HCT116 (cell line): ENCODE measurements at regions not wholly inside any gene's neighbourhood (a gene's known extent, or its start where the extent isn't known, plus 50 kb on each side); places are given as distances from the start of the nearest gene placed in this dataset.

Experiments
- ATAC-seq: fragments of 200-7000 bp; cut with Tn5 transposase; 2 replicates; pipeline ENCODE4 v1.9.1; 2020; ENCODE audit warnings: mild to moderate bottlenecking, moderate library complexity
- BruUV-seq: library from RNA; stranded (reverse); fragments of 400-500 nt; replicated peaks from 2 replicates; lab custom pipeline; 2021; lab: Mats Ljungman, UMichigan
- CTCF ChIA-PET: fragments of 300-600 bp; sonication (Branson Sonifier 250); formaldehyde crosslinking; loops from one replicate; lab custom pipeline; 2021; ENCODE audit warnings: antibody characterized with exemption; lab: Charles Lee
- POLR2A ChIA-PET: fragments of 300-600, 350-600 bp; sonication (Branson Sonifier 250); formaldehyde crosslinking; loops from one replicate; lab custom pipeline; 2021; ENCODE audit warnings: antibody characterized with exemption; lab: Charles Lee
- RAD21 ChIA-PET, 2 experiments: fragments of 300-600 bp; sonication (Branson Sonifier 250); formaldehyde crosslinking; loops; one replicate each; lab custom pipeline; 2023; ENCODE audit warnings: low total read pairs in 2 of 2; ENCODE audit not compliant: uncharacterized antibody in 2 of 2, unreplicated experiment in 2 of 2, low non-redundant PET in 1 of 2; lab: Charles Lee
- DNase-seq: peaks from one replicate; pipeline ENCODE4 v3.0.0-alpha.2; 2010; ENCODE audit warnings: low read depth, low spot score
- H2AFZ ChIP-seq: fragments of 200-600 bp; shearing (Covaris generic), sonication (generic); 2 replicates; pipeline ENCODE4 v1.6.1; 2017; ENCODE audit warnings: low read depth, mixed run types, mixed read lengths, antibody characterized with exemption, low read length; ENCODE audit not compliant: poor library complexity, severe bottlenecking
- H3K27ac ChIP-seq: 2 replicates; pipeline ENCODE4 v1.5.1; 2012; ENCODE audit warnings: low read depth, low read length
- H3K27me3 ChIP-seq: fragments of 200-600 bp; sonication (generic); 2 replicates; pipeline ENCODE4 v1.6.1; 2016; ENCODE audit warnings: mixed run types, low read length, mixed read lengths; ENCODE audit not compliant: insufficient read depth
- H3K36me3 ChIP-seq, 2 experiments: fragments of 200-500 bp in 1 of 2; fragments of 200-600 bp in 1 of 2; sonication (Bioruptor generic) in 1 of 2; sonication (generic) in 1 of 2; 2 replicates each; pipeline versions ENCODE4 v1.5.1 to v1.6.1; 2014 to 2016; ENCODE audit warnings: low read length in 2 of 2, inconsistent platforms in 1 of 2, mixed read lengths in 1 of 2, mixed run types in 1 of 2; ENCODE audit not compliant: insufficient read depth in 2 of 2, control insufficient read depth in 1 of 2
- H3K4me1 ChIP-seq, 2 experiments: fragments of 200-600 bp in 1 of 2; sonication (generic) in 1 of 2; 2 replicates each; pipeline versions ENCODE4 v1.5.1 to v1.6.1; 2012 to 2017; ENCODE audit warnings: low read length in 2 of 2, inconsistent platforms in 1 of 2, mild to moderate bottlenecking in 1 of 2, mixed read lengths in 1 of 2, mixed run types in 1 of 2, moderate library complexity in 1 of 2; ENCODE audit not compliant: insufficient read depth in 2 of 2, control insufficient read depth in 1 of 2
- H3K4me2 ChIP-seq: fragments of 200-600 bp; sonication (generic); 2 replicates; pipeline ENCODE4 v1.6.1; 2017; ENCODE audit warnings: mixed run types, low read length, mixed read lengths
- H3K4me3 ChIP-seq, 2 experiments: fragments of 200-600 bp in 1 of 2; sonication (generic) in 1 of 2; replicated peaks in 1 of 2; 2 replicates each; pipeline ENCODE4 v1.5.1; 2011 to 2016; ENCODE audit warnings: low read length in 2 of 2, control low read depth in 1 of 2, low read depth in 1 of 2, mild to moderate bottlenecking in 1 of 2, mixed read lengths in 1 of 2, mixed run types in 1 of 2
- H3K79me2 ChIP-seq: fragments of 200-600 bp; sonication (generic); 2 replicates; pipeline ENCODE4 v1.6.1; 2017; ENCODE audit warnings: mild to moderate bottlenecking, mixed run types, low read length, moderate library complexity, mixed read lengths; ENCODE audit not compliant: insufficient read depth
- H3K9ac ChIP-seq: fragments of 200-600 bp; sonication (generic); 2 replicates; pipeline ENCODE4 v1.6.1; 2016; ENCODE audit warnings: low read length, mixed read lengths
- H3K9me2 ChIP-seq: fragments of 200-600 bp; sonication (generic), shearing (Covaris generic); 2 replicates; pipeline ENCODE4 v1.6.1; 2017; ENCODE audit warnings: mixed run types, mild to moderate bottlenecking, moderate library complexity; ENCODE audit not compliant: insufficient read depth
- H3K9me3 ChIP-seq, 2 experiments: fragments of 200-500 bp in 1 of 2; fragments of 200-600 bp in 1 of 2; sonication (Bioruptor generic) in 1 of 2; sonication (generic) in 1 of 2; 2 replicates each; pipeline ENCODE4 v1.6.1; 2014 to 2017; ENCODE audit warnings: low read length in 2 of 2, mixed read lengths in 2 of 2, inconsistent platforms in 1 of 2, low read depth in 1 of 2, mild to moderate bottlenecking in 1 of 2, mixed run types in 1 of 2, moderate library complexity in 1 of 2; ENCODE audit not compliant: control insufficient read depth in 1 of 2, insufficient read depth in 1 of 2
- H4K20me1 ChIP-seq: fragments of 200-600 bp; sonication (generic), shearing (Covaris generic); 2 replicates; pipeline ENCODE4 v1.6.1; 2017; ENCODE audit warnings: mixed run types, mild to moderate bottlenecking, moderate library complexity; ENCODE audit not compliant: insufficient read depth
- CEBPB ChIP-seq: IDR thresholded peaks from 2 replicates; pipeline ENCODE4 v1.6.1; 2012; ENCODE audit warnings: low read depth
- CTCF ChIP-seq, 3 experiments: fragments of 200-600 bp in 1 of 3; sonication (generic) in 1 of 3; IDR thresholded peaks in 2 of 3; conservative IDR thresholded peaks in 1 of 3; 2 replicates each; pipeline ENCODE4 v1.5.1; 2012 to 2017; ENCODE audit warnings: low read depth in 2 of 3, low read length in 2 of 3, antibody characterized with exemption in 1 of 3, borderline replicate concordance in 1 of 3, control low read depth in 1 of 3, mild to moderate bottlenecking in 1 of 3, mixed read lengths in 1 of 3, mixed run types in 1 of 3, moderate library complexity in 1 of 3; ENCODE audit not compliant: insufficient read depth in 1 of 3
- EZH2 ChIP-seq: fragments of 200-600 bp; sonication (generic); IDR thresholded peaks from 2 replicates; pipeline ENCODE4 v1.6.1; 2017; ENCODE audit warnings: antibody characterized with exemption, mixed run types
- EZH2phosphoT487 ChIP-seq: fragments of 200-600 bp; IDR thresholded peaks from 2 replicates; pipeline ENCODE4 v1.6.1; 2018; ENCODE audit warnings: antibody characterized with exemption, borderline replicate concordance
- FOSL1 ChIP-seq: IDR thresholded peaks from 2 replicates; pipeline ENCODE4 v1.6.1; 2012; ENCODE audit warnings: low read depth
- JUND ChIP-seq: IDR thresholded peaks from 2 replicates; pipeline ENCODE4 v1.6.1; 2012
- MAX ChIP-seq: IDR thresholded peaks from 2 replicates; pipeline ENCODE4 v1.6.1; 2012
- POLR2A ChIP-seq: IDR thresholded peaks from 2 replicates; pipeline ENCODE4 v1.7.0; 2011; ENCODE audit warnings: borderline replicate concordance; ENCODE audit not compliant: insufficient read depth, insufficient read length; ENCODE audit errors: extremely low read depth
- POLR2AphosphoS5 ChIP-seq: IDR thresholded peaks from 2 replicates; pipeline ENCODE4 v1.6.1; 2011; ENCODE audit warnings: mild to moderate bottlenecking, low read depth, low read length, moderate library complexity
- RAD21 ChIP-seq: IDR thresholded peaks from 2 replicates; pipeline ENCODE4 v1.6.1; 2012; ENCODE audit warnings: low read depth, mild to moderate bottlenecking
- REST ChIP-seq: IDR thresholded peaks from 2 replicates; pipeline ENCODE4 v1.6.1; 2012; ENCODE audit warnings: low read depth
- SIN3A ChIP-seq: IDR thresholded peaks from 2 replicates; pipeline ENCODE4 v1.6.1; 2012; ENCODE audit warnings: low read depth
- SP1 ChIP-seq: IDR thresholded peaks from 2 replicates; pipeline ENCODE4 v1.6.1; 2012; ENCODE audit warnings: low read depth
- SRF ChIP-seq: IDR thresholded peaks from 2 replicates; pipeline ENCODE4 v1.6.1; 2012; ENCODE audit warnings: low read depth
- TCF7L2 ChIP-seq: IDR thresholded peaks from 2 replicates; pipeline ENCODE4 v1.7.0; 2011; ENCODE audit warnings: borderline replicate concordance, inconsistent platforms; ENCODE audit not compliant: insufficient read depth, insufficient read length; ENCODE audit errors: extremely low read depth
- YY1 ChIP-seq: IDR thresholded peaks from 2 replicates; pipeline ENCODE4 v1.6.1; 2011; ENCODE audit warnings: low read length, low read depth, moderate library complexity, mild to moderate bottlenecking; ENCODE audit not compliant: insufficient replicate concordance; ENCODE audit errors: extremely low read depth
- ZFX ChIP-seq: fragments of 450-650 bp; IDR thresholded peaks from 2 replicates; pipeline ENCODE4 v1.6.1; 2017
- ZNF274 ChIP-seq: fragments of 200-500 bp; sonication (Bioruptor generic); IDR thresholded peaks from 2 replicates; pipeline ENCODE4 v1.6.1; 2014; ENCODE audit warnings: mild to moderate bottlenecking, low read depth, low read length, inconsistent platforms
- intact Hi-C: fragments of 100-400 bp; cut with micrococcal nuclease; formaldehyde crosslinking; loops from 2 replicates; pipeline ENCODE4 v1.10.0; 2022

- no peak overlapping the region for H3K4me2 ChIP-seq
- POLR2A ChIA-PET: no interaction called here
Observed at GRCh38 chr9:80518441-80518840, 946.7 kb downstream of the TLE4 start.

More at GRCh38 chr9:80518441-80518840, 946.7 kb downstream of the TLE4 start:
- H3K4me1 ChIP-seq: no peaks in the 10 kb centered on the region
- no peak overlapping the region for H3K9ac ChIP-seq
- RAD21 ChIA-PET: no interaction called here
- TF ChIP-seq ZFX (no peak), SP1 (no peak), TCF7L2 (no peak), MAX (no peak), POLR2AphosphoS5 (no peak), CTCF (IDR thresholded peaks at IDR 0.05 in 2 of 3, conservative IDR thresholded peaks at IDR 0.05 in 1 of 3; ENCODE audit: borderline replicate concordance in 1 of 3, insufficient read depth in 1 of 3, low read depth in 2 of 3, low read length in 2 of 3) (no peak), EZH2phosphoT487 (no peak), YY1 (no peak), EZH2 (no peak), REST (no peak), SIN3A (no peak), ZNF274 (no peak), FOSL1 (no peak), RAD21 (no peak), POLR2A (no peak), CEBPB (no peak), JUND (no peak), SRF (no peak)
- TF ChIP-seq, all 23 proteins: peak for 0
- Histone ChIP-seq H3K27me3 (no peaks in the 10 kb centered on the region), H3K36me3 (no peaks in the 10 kb centered on the region), H3K27ac (no peak overlapping the region), H3K79me2 (no peaks in the 10 kb centered on the region), H3K4me3 (no peak overlapping the region), H3K9me3 (peaks cover 9% of the 10 kb centered on the region in 2 experiments; a peak in 2 of 4 replicates), H3K9me2 (no peaks in the 10 kb centered on the region), H4K20me1 (no peaks in the 10 kb centered on the region), H2AFZ (no peak overlapping the region)
- BruUV-seq: no TSS peak
- no peak for DNase-seq
- intact Hi-C loops: no loop called here
- ATAC-seq: no peak
- CTCF ChIA-PET: no interaction called here
